HG02943 (cell line): ENCODE measurements at regions not wholly inside any gene's neighbourhood (a gene's known extent, or its start where the extent isn't known, plus 50 kb on each side); places are given as distances from the start of the nearest gene placed in this dataset.
"Not testable (repeated sequence)": the region's sequence is repeated elsewhere in the genome, so short reads cannot be mapped to it uniquely, and the experiment has no call there.

Source experiments
- ATAC-seq: cut with Tn5 transposase; IDR thresholded peaks from one replicate; pipeline ENCODE4 v1.9.1; 2021; ENCODE audit warnings: mild to moderate bottlenecking, low read depth, moderate library complexity; ENCODE audit not compliant: unreplicated experiment

DNA sequence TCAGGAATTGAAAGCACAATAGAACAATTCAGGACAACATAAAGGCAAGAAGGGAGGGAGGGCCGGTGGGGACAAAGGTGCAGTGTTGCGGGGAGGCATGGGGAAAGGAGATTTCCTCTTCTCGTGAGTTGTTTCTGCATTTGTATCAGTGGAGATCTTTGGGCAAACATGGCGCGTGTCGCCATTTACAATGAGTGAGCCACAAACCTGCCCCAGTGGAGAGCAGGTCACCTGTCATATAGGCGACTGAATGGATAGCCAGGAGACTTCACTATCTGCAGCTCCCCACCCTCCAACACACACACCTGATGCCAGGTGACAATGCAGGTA is 87.7 kb upstream of the SLC45A1 start:
- ATAC-seq, result no peak

- ATAC-seq, result no peak
Observed at GRCh38 chr1:8228253-8228652, 89.7 kb upstream of the SLC45A1 start.

GRCh38 chr1:8227674-8228073 is 90.2 kb upstream of the SLC45A1 start:
- ATAC-seq, result not testable (repeated sequence)

DNA sequence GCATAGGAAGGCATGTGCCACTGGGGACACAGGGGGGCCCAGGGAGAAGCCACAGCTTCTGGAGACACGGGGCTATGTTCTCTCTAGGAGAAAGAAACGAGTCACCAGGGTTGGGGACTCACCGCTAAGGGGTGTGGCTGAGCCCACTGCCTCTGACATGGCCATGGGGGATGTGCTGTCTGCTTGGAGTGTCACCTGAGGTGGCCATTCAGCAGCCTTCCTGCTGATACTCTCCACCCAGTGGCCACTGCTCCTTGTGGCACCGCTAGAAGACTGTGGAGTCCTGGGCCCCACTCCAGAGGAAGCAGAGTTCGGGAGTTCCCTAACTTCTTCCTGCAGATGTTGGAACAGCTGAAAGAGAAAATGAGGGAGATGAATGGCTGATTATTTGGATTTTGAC is 91.2 kb upstream of the SLC45A1 start:
- no peak for ATAC-seq

- ATAC-seq, result not testable (repeated sequence)
Observed at GRCh38 chr1:8226024-8226423, 91.9 kb upstream of the SLC45A1 start.

DNA sequence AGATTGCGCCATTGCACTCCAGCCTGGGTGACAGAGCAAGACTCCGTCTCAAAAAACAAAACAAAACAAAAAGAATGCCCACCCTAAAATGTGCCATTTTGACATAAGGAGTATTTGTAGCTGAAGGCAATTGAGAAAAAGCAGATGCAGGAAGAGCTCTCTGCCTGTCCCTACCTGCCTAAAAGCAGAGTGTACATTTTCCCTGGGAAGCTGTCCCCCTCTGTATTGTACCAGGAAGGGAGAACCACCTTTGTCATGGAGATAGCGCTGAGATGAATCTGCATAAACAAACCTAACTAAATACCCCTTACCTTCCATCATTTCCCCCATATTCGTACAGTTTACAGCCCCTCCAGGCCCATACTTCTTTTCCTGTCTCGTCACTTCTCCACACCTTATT is 94.4 kb upstream of the SLC45A1 start:
- ATAC-seq, result no peak

DNA sequence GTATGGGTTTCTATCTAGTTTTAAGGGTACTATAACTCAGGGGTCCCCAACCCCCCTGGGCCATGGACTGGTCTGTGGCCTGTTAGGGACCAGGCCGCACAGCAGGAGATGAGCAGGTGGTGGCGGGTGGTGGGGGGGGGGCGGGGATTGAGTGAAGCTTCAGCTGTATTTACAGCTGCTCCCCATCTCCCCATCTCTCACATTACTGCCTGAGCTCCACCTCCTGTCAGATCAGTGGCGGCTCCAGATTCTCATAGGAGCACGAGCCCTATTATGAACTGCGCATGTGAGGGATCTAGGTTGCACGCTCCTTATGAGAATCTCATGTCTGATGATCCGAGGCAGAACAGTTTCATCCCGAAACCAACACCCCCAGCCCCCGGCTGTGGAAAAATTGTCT is 95.1 kb upstream of the SLC45A1 start:
- ATAC-seq, result no peak

DNA sequence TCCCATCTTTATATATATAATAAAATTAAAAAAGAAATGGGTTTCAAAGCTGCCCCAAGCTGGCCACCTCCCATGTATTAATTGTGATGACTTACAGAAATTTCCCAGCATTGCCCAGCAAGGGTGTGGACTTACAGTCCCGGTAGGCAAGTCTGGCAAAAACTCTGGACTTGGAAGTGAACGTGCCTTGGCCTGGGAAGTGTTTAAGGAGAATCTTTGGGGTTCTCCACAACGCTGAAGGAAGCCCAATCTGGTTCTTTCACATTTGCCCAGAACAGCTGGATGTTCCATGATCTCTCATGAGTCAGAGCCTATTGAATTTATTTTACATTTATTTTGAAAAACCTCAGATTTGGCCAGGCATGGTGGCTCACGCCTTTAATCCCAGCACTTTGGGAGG is 98.4 kb upstream of the SLC45A1 start:
- no peak for ATAC-seq

DNA sequence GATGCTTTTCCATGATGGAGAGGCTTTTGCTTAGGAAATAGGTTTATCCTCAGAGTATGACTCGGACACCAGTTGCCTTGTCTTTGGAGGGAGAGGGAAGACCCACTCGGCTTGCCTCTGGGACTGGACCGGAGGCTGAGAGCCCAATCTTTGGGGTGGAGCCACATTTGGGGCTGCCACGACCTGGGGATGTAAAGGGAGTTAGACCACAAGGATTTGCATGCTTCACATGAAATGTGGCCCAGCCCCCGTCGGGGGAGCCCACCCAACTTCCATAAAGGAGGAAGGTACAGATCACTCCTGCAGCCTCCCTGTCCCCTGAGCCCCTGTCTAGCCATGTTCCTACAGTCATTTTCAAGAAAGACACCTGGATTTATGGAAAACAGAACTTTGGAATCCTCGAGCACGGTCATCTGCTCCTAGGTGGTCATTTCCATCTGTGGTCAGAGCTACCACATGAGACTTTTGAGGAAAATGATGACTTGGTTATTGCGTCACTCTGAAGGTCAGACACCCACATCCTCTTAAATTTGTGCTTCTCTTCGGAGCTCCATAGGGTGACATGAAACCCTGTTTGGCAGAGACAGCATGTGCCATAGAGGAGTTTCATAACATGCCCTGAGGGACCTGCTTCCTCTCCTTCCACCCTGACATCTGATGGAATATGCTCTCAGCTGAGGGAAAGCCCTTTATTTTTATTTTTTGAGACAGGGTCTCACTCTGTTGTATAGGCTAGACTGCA is 99.4 kb upstream of the SLC45A1 start:
- no peak for ATAC-seq

- no peak for ATAC-seq
Observed at GRCh38 chr1:8217809-8218208, 100.1 kb upstream of the SLC45A1 start.

DNA sequence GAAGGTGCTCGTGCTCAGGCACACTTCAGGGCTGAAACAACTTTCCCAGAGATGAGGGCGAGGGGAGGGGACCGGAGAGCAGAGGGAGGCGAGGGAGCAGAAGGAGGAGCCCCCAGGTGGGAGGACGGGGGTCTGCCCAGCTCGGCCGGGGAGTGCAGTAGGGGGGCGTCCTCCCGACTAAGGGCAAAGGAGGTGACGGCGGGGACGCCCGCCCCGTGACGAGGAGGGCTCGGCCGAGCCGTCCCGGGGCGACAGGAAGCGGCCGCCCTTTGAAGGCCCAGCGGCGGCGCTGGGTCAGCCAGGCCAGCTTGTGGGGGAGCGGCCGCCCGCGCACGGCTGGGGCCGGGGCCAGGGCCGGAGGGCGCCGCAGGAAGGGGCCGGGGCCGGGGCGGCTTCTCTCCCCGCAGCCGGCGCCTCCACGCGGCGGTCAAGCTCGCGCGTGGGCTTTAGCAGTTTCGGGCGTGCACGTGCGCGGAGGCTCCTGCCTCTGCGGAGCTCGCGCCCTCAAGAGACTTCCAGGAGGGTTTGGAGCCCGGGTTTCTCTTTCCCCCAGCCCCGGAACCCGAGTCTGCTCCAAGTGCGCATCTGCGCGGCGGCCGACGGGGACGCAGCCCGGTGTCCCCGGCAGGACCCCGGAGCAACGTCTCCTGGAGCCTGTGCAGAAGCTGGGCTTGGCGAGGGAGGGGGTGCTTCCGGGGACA is 100.8 kb upstream of the SLC45A1 start:
- no peak for ATAC-seq

- ATAC-seq, result no peak
Observed at GRCh38 chr1:8216005-8216404, 101.9 kb upstream of the SLC45A1 start.

DNA sequence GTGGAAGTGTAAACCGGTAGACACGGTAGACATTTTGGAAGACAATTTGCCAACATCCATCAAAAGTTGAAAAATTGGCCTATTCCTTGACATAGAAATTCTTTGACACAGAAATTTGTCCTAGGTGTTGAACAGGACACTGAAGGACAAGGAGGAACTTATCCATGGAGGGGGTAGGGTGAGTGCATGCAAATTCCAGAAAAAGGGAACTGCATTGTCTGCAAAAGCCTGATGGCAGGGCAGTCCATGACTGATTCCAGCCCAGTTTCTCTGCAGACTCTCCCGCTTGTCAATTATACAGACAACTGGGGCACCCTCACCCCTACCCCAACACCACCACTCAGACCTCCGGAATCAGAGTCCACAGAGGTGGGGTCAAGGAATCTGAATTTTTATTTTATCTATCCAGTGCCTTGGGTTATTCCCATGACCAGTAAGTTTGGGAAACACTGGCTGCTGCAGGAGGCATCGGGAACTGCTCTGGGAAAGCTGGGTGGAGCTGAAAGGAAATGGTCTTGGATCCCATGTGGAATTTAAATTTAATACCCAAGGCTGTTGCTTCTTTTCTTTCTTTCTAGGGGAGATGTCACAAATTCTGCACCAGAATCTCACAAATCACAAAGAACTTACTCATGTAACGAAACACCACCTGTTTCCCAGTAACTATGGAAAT is 103.3 kb upstream of the SLC45A1 start:
- no peak for ATAC-seq

DNA sequence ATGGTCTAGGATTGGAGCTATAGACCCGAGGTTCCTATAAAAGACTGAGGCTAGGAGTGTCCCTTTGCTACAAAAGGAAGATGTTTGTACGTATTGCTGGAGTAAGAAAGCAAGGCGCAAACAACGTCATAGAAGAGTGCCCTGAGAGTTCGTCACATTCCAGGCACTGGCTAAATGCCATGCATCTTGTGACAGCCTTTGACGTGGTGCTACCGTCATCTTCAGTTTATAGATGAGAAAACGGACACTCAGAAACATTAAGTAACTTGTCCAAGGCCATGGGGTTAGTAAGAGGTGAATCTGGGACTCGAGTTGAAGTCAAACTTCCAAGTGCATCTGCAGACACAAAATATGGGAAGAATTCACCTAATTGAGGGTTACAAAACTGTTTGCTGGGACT is 104.2 kb upstream of the SLC45A1 start:
- no peak for ATAC-seq

DNA sequence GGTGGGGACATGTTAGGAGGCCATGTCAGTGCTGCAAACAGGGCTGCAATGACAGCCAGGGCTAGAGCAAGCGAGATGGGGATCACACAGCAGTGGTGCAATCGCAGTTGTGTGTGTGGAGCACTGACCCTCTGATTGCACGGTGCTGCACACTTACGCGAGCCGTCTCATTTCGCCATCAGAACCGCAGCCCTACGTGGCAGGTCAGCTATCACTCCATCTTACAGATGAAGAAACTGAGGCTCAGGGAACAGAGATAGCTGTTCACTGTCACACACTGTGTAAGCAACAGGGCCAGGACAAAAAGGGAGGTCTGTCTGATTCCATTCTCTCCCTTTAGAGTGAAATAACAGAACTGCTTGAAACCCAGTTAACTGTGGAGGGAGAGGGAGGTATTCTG is 104.8 kb upstream of the SLC45A1 start:
- no peak for ATAC-seq

GRCh38 chr1:8212580-8213031 is 105.3 kb upstream of the SLC45A1 start:
- ATAC-seq, result no peak

GRCh38 chr1:8211883-8212579 is 105.9 kb upstream of the SLC45A1 start:
- ATAC-seq, result no peak

DNA sequence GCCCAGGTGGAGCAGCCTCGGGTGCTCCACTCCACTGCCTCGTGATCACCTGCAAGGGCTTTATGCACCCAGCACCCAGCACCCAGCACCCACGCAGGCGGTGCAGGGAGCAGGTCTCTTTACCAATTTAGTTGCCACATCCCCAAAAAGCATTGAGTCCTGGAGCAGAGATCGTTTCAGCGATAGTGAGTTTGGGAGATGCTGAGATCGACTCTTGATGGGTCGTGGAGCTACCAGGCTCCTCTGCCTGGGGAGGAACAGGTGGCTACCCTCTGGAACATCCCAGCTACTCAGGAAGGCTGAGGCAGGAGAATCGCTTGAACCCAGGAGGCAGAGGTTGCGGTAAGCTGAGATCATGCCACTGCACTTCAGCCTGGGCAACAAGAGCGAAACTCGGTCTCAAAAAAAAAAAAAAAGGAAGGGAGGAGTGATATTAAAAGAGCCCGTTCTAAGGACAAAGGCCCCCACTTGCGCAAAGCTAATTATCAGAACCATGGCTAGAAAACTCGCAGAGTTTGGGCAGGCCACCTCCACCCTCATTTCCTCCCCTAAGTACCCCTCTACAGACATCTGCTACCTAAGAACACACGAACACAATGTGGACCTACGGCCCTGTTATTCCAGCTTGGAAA is 106.5 kb upstream of the SLC45A1 start:
- no peak for ATAC-seq

DNA sequence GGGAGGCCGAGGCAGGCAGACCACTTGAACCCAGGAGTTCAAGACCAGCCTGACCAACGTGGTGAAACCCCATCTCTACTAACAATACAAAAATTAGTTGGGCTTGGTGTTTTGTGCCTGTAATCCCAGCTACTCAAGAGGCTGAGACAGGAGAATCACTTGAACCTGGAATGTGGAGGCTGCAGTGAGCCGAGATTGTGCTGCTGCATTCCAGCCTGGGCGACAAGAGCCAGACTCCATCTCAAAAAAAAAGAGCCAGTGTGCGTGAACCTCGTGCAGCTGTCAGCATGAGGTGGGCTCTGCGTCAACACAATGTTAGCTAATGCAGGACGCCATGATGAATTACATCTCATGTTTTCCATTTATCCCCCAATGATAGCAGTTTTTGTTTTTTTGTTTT is 110.7 kb upstream of the SLC45A1 start:
- ATAC-seq, result no peak

DNA sequence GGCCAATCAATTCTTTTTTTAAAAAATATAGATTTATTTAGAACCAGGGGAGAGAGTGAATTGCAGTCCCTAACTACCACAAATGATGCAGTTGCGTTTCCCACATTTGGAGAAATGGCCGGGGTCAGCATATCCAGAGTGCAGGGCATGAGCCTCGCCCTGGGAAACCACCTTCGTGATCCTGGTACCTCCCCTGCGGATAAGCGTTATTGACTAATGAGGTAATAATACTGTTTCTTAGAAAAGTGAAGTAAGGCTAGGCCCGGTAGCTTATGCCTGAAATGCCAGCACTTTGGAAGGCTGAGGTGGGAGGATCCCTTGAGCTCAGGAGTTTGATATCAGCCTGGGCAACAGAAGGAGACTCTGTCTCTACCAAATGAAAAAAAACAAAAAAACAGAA is 111.5 kb upstream of the SLC45A1 start:
- ATAC-seq, result no peak

- no peak for ATAC-seq
Observed at GRCh38 chr1:8205771-8206170, 112.1 kb upstream of the SLC45A1 start.
